ENCODE measurements at regions not wholly inside any gene's neighbourhood (a gene's known extent, or its start where the extent isn't known, plus 50 kb on each side); places are given as distances from the start of the nearest gene placed in this dataset.
A peak's percentile ranks its signal among the peaks of the same experiment; 100 is the strongest.

- no peaks in the 10 kb centered on the region for H3K9me3 ChIP-seq (replicated peaks; ENCODE audit: control insufficient read depth, insufficient read depth, low read length)
- intact Hi-C loops (cut with micrococcal nuclease), result no loop called here
- ChIA-PET POLR2A (no interaction called here), CTCF (no interaction called here)
- no peaks in the 10 kb centered on the region for H3K9me1 ChIP-seq (replicated peaks; ENCODE audit: control insufficient read depth, extremely low read depth, insufficient read depth, low read length)
- BruUV-seq (replicated peaks), result no TSS peak
- H3K79me2 ChIP-seq (ENCODE audit: control insufficient read depth, insufficient read depth, low read length), result no peaks in the 10 kb centered on the region
- H3K4me3 ChIP-seq (replicated peaks in 1 of 3; ENCODE audit: insufficient read depth in 1 of 3, low read depth in 1 of 3, low read length in 3 of 3), result no peak overlapping the region
- no peak for FAIRE-seq
- dilution Hi-C loops (cut with MboI; ENCODE audit: extremely low pct_ligation_motif_present, low sequenced_read_pairs), result no loop called here
- TF ChIP-seq GATA2 (IDR thresholded peaks at IDR 0.05; ENCODE audit: insufficient read depth, insufficient read length, low read depth, low read length) (no peak), FOS (IDR thresholded peaks at IDR 0.05; ENCODE audit: borderline replicate concordance, insufficient read depth, low read length) (peak; percentile 44)
- TF ChIP-seq, protein P1, sequence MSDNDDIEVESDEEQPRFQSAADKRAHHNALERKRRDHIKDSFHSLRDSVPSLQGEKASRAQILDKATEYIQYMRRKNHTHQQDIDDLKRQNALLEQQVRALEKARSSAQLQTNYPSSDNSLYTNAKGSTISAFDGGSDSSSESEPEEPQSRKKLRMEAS (IDR thresholded peaks at IDR 0.05; ENCODE audit: insufficient read depth, insufficient read length), result no peak
- peaks cover 8% of the 10 kb centered on the region for H3K4me1 ChIP-seq (ENCODE audit: control insufficient read depth, extremely low read depth, insufficient read depth, low read length)
- peak; percentile 58 for DNase-seq (ENCODE audit: low read depth, low spot score)
- H2AFZ ChIP-seq (ENCODE audit: low read depth, low read length), result no peak overlapping the region
- H4K20me1 ChIP-seq (replicated peaks; ENCODE audit: control insufficient read depth, extremely low read depth, insufficient read depth, low read length), result no peaks in the 10 kb centered on the region
- no peaks in the 10 kb centered on the region for H3K27me3 ChIP-seq (ENCODE audit: control insufficient read depth in 2 of 2, insufficient read depth in 2 of 2, low read length in 2 of 2)
- no peak overlapping the region for H3K9ac ChIP-seq (replicated peaks; ENCODE audit: extremely low read depth, insufficient read depth, low read length)
- no peak overlapping the region for H3K27ac ChIP-seq (ENCODE audit: insufficient read depth, low read depth, low read length)
- no peaks in the 10 kb centered on the region for H3K36me3 ChIP-seq (ENCODE audit: control insufficient read depth in 2 of 2, extremely low read depth in 1 of 2, insufficient read depth in 2 of 2, low read length in 2 of 2)
- no peak overlapping the region for H3K4me2 ChIP-seq (ENCODE audit: insufficient read depth, low read length)
These were observed 137.1 kb upstream of the TMC3 start for GRCh38 chr15:81511138-81511537.

- ChIA-PET CTCF (no interaction called here), POLR2A (no interaction called here)
- H3K4me2 ChIP-seq (ENCODE audit: insufficient read depth, low read length), result no peak overlapping the region
- H3K9me3 ChIP-seq (replicated peaks; ENCODE audit: control insufficient read depth, insufficient read depth, low read length), result no peaks in the 10 kb centered on the region
- H3K9me1 ChIP-seq (replicated peaks; ENCODE audit: control insufficient read depth, extremely low read depth, insufficient read depth, low read length), result no peaks in the 10 kb centered on the region
- no peaks in the 10 kb centered on the region for H4K20me1 ChIP-seq (replicated peaks; ENCODE audit: control insufficient read depth, extremely low read depth, insufficient read depth, low read length)
- FAIRE-seq, result no peak
- no peak overlapping the region for H3K4me3 ChIP-seq (replicated peaks in 1 of 3; ENCODE audit: insufficient read depth in 1 of 3, low read depth in 1 of 3, low read length in 3 of 3)
- dilution Hi-C loops (cut with MboI; ENCODE audit: extremely low pct_ligation_motif_present, low sequenced_read_pairs), result no loop called here
- H3K27me3 ChIP-seq (ENCODE audit: control insufficient read depth in 2 of 2, insufficient read depth in 2 of 2, low read length in 2 of 2), result no peaks in the 10 kb centered on the region
- TF ChIP-seq, protein P1 (IDR thresholded peaks at IDR 0.05; ENCODE audit: insufficient read depth, insufficient read length), result no peak
- TF ChIP-seq CTCF (IDR thresholded peaks at IDR 0.05; ENCODE audit: extremely low read depth in 1 of 2, insufficient read depth in 1 of 2, low read depth in 1 of 2, low read length in 2 of 2) (no peak), POLR2A (IDR thresholded peaks at IDR 0.05; ENCODE audit: low read depth, low read length) (no peak), MYC (IDR thresholded peaks at IDR 0.05; ENCODE audit: low read depth, low read length) (no peak), GATA2 (IDR thresholded peaks at IDR 0.05; ENCODE audit: insufficient read depth, insufficient read length, low read depth, low read length) (no peak), POLR2AphosphoS5 (IDR thresholded peaks at IDR 0.05; ENCODE audit: insufficient read depth, low read depth, low read length) (no peak), EZH2 (IDR thresholded peaks at IDR 0.05; ENCODE audit: borderline replicate concordance, low read depth, low read length, severe bottlenecking) (no peak), FOS (IDR thresholded peaks at IDR 0.05; ENCODE audit: borderline replicate concordance, insufficient read depth, low read length) (no peak), JUN (IDR thresholded peaks at IDR 0.05; ENCODE audit: borderline replicate concordance, insufficient read depth, insufficient read length, low read depth) (no peak)
- peaks cover 24% of the 10 kb centered on the region for H3K4me1 ChIP-seq (ENCODE audit: control insufficient read depth, extremely low read depth, insufficient read depth, low read length)
- no peak overlapping the region for H3K9ac ChIP-seq (replicated peaks; ENCODE audit: extremely low read depth, insufficient read depth, low read length)
- no peaks in the 10 kb centered on the region for H3K36me3 ChIP-seq (ENCODE audit: control insufficient read depth in 2 of 2, extremely low read depth in 1 of 2, insufficient read depth in 2 of 2, low read length in 2 of 2)
- H3K27ac ChIP-seq (ENCODE audit: insufficient read depth, low read depth, low read length), result no peak overlapping the region
- H2AFZ ChIP-seq (ENCODE audit: low read depth, low read length), result no peak overlapping the region
- no peaks in the 10 kb centered on the region for H3K79me2 ChIP-seq (ENCODE audit: control insufficient read depth, insufficient read depth, low read length)
- no peak for DNase-seq (ENCODE audit: low read depth, low spot score)
- intact Hi-C loops (cut with micrococcal nuclease), result no loop called here
- BruUV-seq (replicated peaks), result no TSS peak
These were observed 133.8 kb upstream of the TMC3 start for GRCh38 chr15:81507831-81508230.
